SK-N-SH treated with all-trans-retinoic acid at 6 μM for 48 hours (cell line): ENCODE measurements at regions not wholly inside any gene's neighbourhood (a gene's known extent, or its start where the extent isn't known, plus 50 kb on each side); places are given as distances from the start of the nearest gene placed in this dataset.

Experiments used
- ARNTL ChIP-seq: fragments of 450-650 bp; formaldehyde crosslinking; IDR thresholded peaks from 2 replicates; pipeline ENCODE4 v1.5.0; 2020; ENCODE audit warnings: low read depth, mild to moderate bottlenecking, moderate library complexity, borderline replicate concordance
- BACH2 ChIP-seq: fragments of 250-450 bp; sonication (Bioruptor Pico); IDR thresholded peaks from 2 replicates; pipeline ENCODE4 v1.9.0; 2021; ENCODE audit warnings: mild to moderate bottlenecking, borderline replicate concordance
- CSDC2 ChIP-seq: fragments of 250-450 bp; sonication (Bioruptor Pico); IDR thresholded peaks from 2 replicates; pipeline ENCODE4 v1.5.0; 2020; ENCODE audit warnings: mild to moderate bottlenecking, moderate library complexity
- CSRNP3 ChIP-seq: fragments of 250-450 bp; sonication (Bioruptor Pico); IDR thresholded peaks from 2 replicates; pipeline ENCODE4 v1.5.1; 2021; ENCODE audit warnings: mild to moderate bottlenecking, moderate library complexity
- GLIS3 ChIP-seq: fragments of 250-450 bp; sonication (Bioruptor Pico); IDR thresholded peaks from 2 replicates; pipeline ENCODE4 v1.5.0; 2020; ENCODE audit warnings: mild to moderate bottlenecking, moderate library complexity
- PATZ1 ChIP-seq: fragments of 250-450 bp; sonication (Bioruptor Pico); IDR thresholded peaks from 2 replicates; pipeline ENCODE4 v1.8.0; 2020; ENCODE audit warnings: mild to moderate bottlenecking, moderate library complexity, borderline replicate concordance
- RARB ChIP-seq: fragments of 250-450 bp; sonication (Bioruptor Pico); IDR thresholded peaks from 2 replicates; pipeline ENCODE4 v1.8.0; 2021; ENCODE audit warnings: mild to moderate bottlenecking, moderate library complexity
- TSHZ2 ChIP-seq: fragments of 250-450 bp; sonication (Bioruptor Pico); IDR thresholded peaks from 2 replicates; pipeline ENCODE4 v1.5.0; 2020; ENCODE audit warnings: mild to moderate bottlenecking, moderate library complexity
- ZFP30 ChIP-seq: fragments of 450-650 bp; formaldehyde crosslinking; IDR thresholded peaks from 2 replicates; pipeline ENCODE4 v1.5.0; 2022; ENCODE audit warnings: mild to moderate bottlenecking, moderate library complexity
- ZNF8 ChIP-seq: fragments of 450-650 bp; formaldehyde crosslinking; IDR thresholded peaks from 2 replicates; pipeline ENCODE4 v1.5.0; 2020; ENCODE audit warnings: mild to moderate bottlenecking, moderate library complexity

- TF ChIP-seq ZNF8 (CRISPR knock-in tag) (no peak), TSHZ2 (no peak), GLIS3 (no peak), ZFP30 (no peak), PATZ1 (CRISPR knock-in tag) (no peak), BACH2 (no peak), ARNTL (CRISPR knock-in tag) (no peak), CSDC2 (CRISPR knock-in tag) (no peak), RARB (CRISPR knock-in tag) (no peak), CSRNP3 (CRISPR knock-in tag) (no peak)
These were observed 82.7 kb upstream of the LEP start for GRCh38 chr7:128158370-128158769.
